SK-N-SH treated with all-trans-retinoic acid at 6 μM for 48 hours (cell line): ENCODE measurements at regions not wholly inside any gene's neighbourhood (a gene's known extent, or its start where the extent isn't known, plus 50 kb on each side); places are given as distances from the start of the nearest gene placed in this dataset.

Experiments
- ATAC-seq: fragments of 200-7000 bp; cut with Tn5 transposase; 3 replicates; pipeline ENCODE4 v1.9.1; 2020; ENCODE audit warnings: mild to moderate bottlenecking, moderate library complexity
- BACH2 ChIP-seq: fragments of 250-450 bp; sonication (Bioruptor Pico); IDR thresholded peaks from 2 replicates; pipeline ENCODE4 v1.9.0; 2021; ENCODE audit warnings: mild to moderate bottlenecking, borderline replicate concordance
- CREB5 ChIP-seq: fragments of 250-450 bp; sonication (Bioruptor Pico); IDR thresholded peaks from 2 replicates; pipeline ENCODE4 v1.5.1; 2020; ENCODE audit warnings: low read depth, mild to moderate bottlenecking, moderate library complexity
- CSDC2 ChIP-seq: fragments of 250-450 bp; sonication (Bioruptor Pico); IDR thresholded peaks from 2 replicates; pipeline ENCODE4 v1.5.0; 2020; ENCODE audit warnings: mild to moderate bottlenecking, moderate library complexity
- CSRNP3 ChIP-seq: fragments of 250-450 bp; sonication (Bioruptor Pico); IDR thresholded peaks from 2 replicates; pipeline ENCODE4 v1.5.1; 2021; ENCODE audit warnings: mild to moderate bottlenecking, moderate library complexity
- ESRRG ChIP-seq: fragments of 250-450 bp; sonication (Bioruptor Pico); IDR thresholded peaks from 2 replicates; pipeline ENCODE4 v1.6.1; 2021; ENCODE audit warnings: mild to moderate bottlenecking
- GLIS3 ChIP-seq: fragments of 250-450 bp; sonication (Bioruptor Pico); IDR thresholded peaks from 2 replicates; pipeline ENCODE4 v1.5.0; 2020; ENCODE audit warnings: mild to moderate bottlenecking, moderate library complexity
- PATZ1 ChIP-seq: fragments of 250-450 bp; sonication (Bioruptor Pico); IDR thresholded peaks from 2 replicates; pipeline ENCODE4 v1.8.0; 2020; ENCODE audit warnings: mild to moderate bottlenecking, moderate library complexity, borderline replicate concordance
- POU6F1 ChIP-seq: fragments of 250-450 bp; sonication (Bioruptor Pico); IDR thresholded peaks from 2 replicates; pipeline ENCODE4 v1.8.0; 2021; ENCODE audit warnings: low read depth, mild to moderate bottlenecking, moderate library complexity, borderline replicate concordance
- PPARA ChIP-seq: fragments of 250-450 bp; sonication (Bioruptor Pico); IDR thresholded peaks from 2 replicates; pipeline ENCODE4 v1.5.0; 2020; ENCODE audit warnings: mild to moderate bottlenecking, borderline replicate concordance
- SNAI2 ChIP-seq: fragments of 250-450 bp; sonication (Bioruptor Pico); IDR thresholded peaks from 2 replicates; pipeline ENCODE4 v1.5.0; 2020; ENCODE audit warnings: mild to moderate bottlenecking, moderate library complexity
- TCF4 ChIP-seq: fragments of 250-450 bp; sonication (Bioruptor Pico); IDR thresholded peaks from 2 replicates; pipeline ENCODE4 v1.8.0; 2021; ENCODE audit warnings: mild to moderate bottlenecking, moderate library complexity, borderline replicate concordance
- TOX ChIP-seq: fragments of 250-450 bp; sonication (Bioruptor Pico); IDR thresholded peaks from 2 replicates; pipeline ENCODE4 v1.8.0; 2021; ENCODE audit warnings: mild to moderate bottlenecking, moderate library complexity, borderline replicate concordance
- TSHZ2 ChIP-seq: fragments of 250-450 bp; sonication (Bioruptor Pico); IDR thresholded peaks from 2 replicates; pipeline ENCODE4 v1.5.0; 2020; ENCODE audit warnings: mild to moderate bottlenecking, moderate library complexity
- ZC3H10 ChIP-seq: fragments of 250-450 bp; sonication (Bioruptor Pico); IDR thresholded peaks from 2 replicates; pipeline ENCODE4 v1.5.1; 2021; ENCODE audit warnings: mild to moderate bottlenecking, moderate library complexity
- ZFP3 ChIP-seq: fragments of 250-450 bp; sonication (Bioruptor Pico); IDR thresholded peaks from 2 replicates; pipeline ENCODE4 v1.5.0; 2020; ENCODE audit warnings: mild to moderate bottlenecking, moderate library complexity
- ZFP30 ChIP-seq: fragments of 450-650 bp; formaldehyde crosslinking; IDR thresholded peaks from 2 replicates; pipeline ENCODE4 v1.5.0; 2022; ENCODE audit warnings: mild to moderate bottlenecking, moderate library complexity
- ZNF70 ChIP-seq: fragments of 450-650 bp; formaldehyde crosslinking; IDR thresholded peaks from 2 replicates; pipeline ENCODE4 v1.5.0; 2020; ENCODE audit warnings: mild to moderate bottlenecking, moderate library complexity
- ZNF8 ChIP-seq: fragments of 450-650 bp; formaldehyde crosslinking; IDR thresholded peaks from 2 replicates; pipeline ENCODE4 v1.5.0; 2020; ENCODE audit warnings: mild to moderate bottlenecking, moderate library complexity

GRCh38 chr20:40524071-40524470 lies 165.0 kb downstream of the MAFB start (continued):
- no peak for TF ChIP-seq SNAI2 (CRISPR knock-in tag)

- ATAC-seq: no peak
Observed at GRCh38 chr20:40522405-40522804, 166.6 kb downstream of the MAFB start.

GRCh38 chr20:40521962-40522361 lies 167.1 kb downstream of the MAFB start:
- no peak for ATAC-seq
- no peak for TF ChIP-seq ZNF70

More at GRCh38 chr20:40522405-40522804, 166.6 kb downstream of the MAFB start:
- TF ChIP-seq POU6F1: no peak
- TF ChIP-seq PATZ1 (CRISPR knock-in tag): no peak
- no peak for TF ChIP-seq ZNF8 (CRISPR knock-in tag)
- no peak for TF ChIP-seq SNAI2 (CRISPR knock-in tag)
- TF ChIP-seq BACH2: no peak
- no peak for TF ChIP-seq GLIS3 (CRISPR knock-in tag)
- no peak for TF ChIP-seq TOX (CRISPR knock-in tag)
- no peak for TF ChIP-seq TSHZ2
- no peak for TF ChIP-seq TCF4 (CRISPR knock-in tag)
- TF ChIP-seq ESRRG (CRISPR knock-in tag): no peak
- TF ChIP-seq CSRNP3 (CRISPR knock-in tag): no peak

- ATAC-seq: no peak
Observed at GRCh38 chr20:40519918-40520317, 169.1 kb downstream of the MAFB start.

GRCh38 chr20:40512994-40513393 lies 176.0 kb downstream of the MAFB start:
- no peak for ATAC-seq
- TF ChIP-seq TSHZ2 (no peak), GLIS3 (CRISPR knock-in tag) (no peak), TCF4 (CRISPR knock-in tag) (no peak), CREB5 (CRISPR knock-in tag) (no peak), PPARA (CRISPR knock-in tag) (no peak)

More at GRCh38 chr20:40519918-40520317, 169.1 kb downstream of the MAFB start:
- TF ChIP-seq ZNF8 (CRISPR knock-in tag): no peak
- no peak for TF ChIP-seq ZNF70
- no peak for TF ChIP-seq ZFP30 (CRISPR knock-in tag)
- TF ChIP-seq BACH2: no peak
- TF ChIP-seq ZC3H10 (CRISPR knock-in tag): no peak
- no peak for TF ChIP-seq GLIS3 (CRISPR knock-in tag)
- TF ChIP-seq TOX (CRISPR knock-in tag): no peak
- no peak for TF ChIP-seq ZFP3 (CRISPR knock-in tag)
- TF ChIP-seq CSDC2 (CRISPR knock-in tag): no peak
- TF ChIP-seq POU6F1: no peak
- no peak for TF ChIP-seq PPARA (CRISPR knock-in tag)
- TF ChIP-seq SNAI2 (CRISPR knock-in tag): no peak
